RWPE1 (cell line): ENCODE measurements at regions not wholly inside any gene's neighbourhood (a gene's known extent, or its start where the extent isn't known, plus 50 kb on each side); places are given as distances from the start of the nearest gene placed in this dataset.
"Not testable (repeated sequence)": the region's sequence is repeated elsewhere in the genome, so short reads cannot be mapped to it uniquely, and the experiment has no call there.

Experiments used
- CTCF ChIA-PET: fragments of 350-600 bp; sonication (Branson Sonifier 250); formaldehyde crosslinking; extraction: SDS; loops from one replicate; lab custom pipeline; 2021; lab: Yijun Ruan, JAX
- POLR2A ChIA-PET: fragments of 400-600 bp; formaldehyde crosslinking; extraction: SDS; loops from one replicate; lab custom pipeline; 2020; ENCODE audit warnings: antibody characterized with exemption; ENCODE audit not compliant: low non-redundant PET; lab: Yijun Ruan, JAX
- DNase-seq: peaks from one replicate; pipeline ENCODE4 v3.0.0; 2012; ENCODE audit warnings: low spot score
- H3K27ac ChIP-seq: fragments of 450-650 bp; 2 replicates; pipeline ENCODE4 v1.5.1; 2017

DNA sequence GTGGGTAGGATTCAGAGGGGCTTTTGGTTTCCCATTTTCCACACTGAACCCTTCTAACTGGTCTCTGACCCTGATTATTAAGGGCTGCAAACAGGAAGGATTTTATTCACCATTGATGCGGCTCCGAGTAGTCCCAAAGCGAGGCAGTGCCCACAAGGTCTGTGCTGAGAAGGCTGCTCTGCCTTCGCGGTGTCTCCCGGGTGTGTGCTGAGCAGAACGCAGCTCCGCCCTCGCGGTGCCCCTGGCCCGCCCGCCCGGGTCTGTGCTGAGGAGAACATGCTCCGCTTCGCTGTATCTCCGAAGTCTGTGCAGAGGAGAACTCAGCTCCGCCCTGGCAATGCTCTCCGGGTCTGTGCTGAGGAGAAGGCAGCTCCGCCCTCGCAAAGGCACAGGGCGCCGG is 530.7 kb downstream of the FOXD4L4 start:
- POLR2A ChIA-PET, DNase-seq, H3K27ac ChIP-seq, CTCF ChIA-PET: not testable (repeated sequence)

DNA sequence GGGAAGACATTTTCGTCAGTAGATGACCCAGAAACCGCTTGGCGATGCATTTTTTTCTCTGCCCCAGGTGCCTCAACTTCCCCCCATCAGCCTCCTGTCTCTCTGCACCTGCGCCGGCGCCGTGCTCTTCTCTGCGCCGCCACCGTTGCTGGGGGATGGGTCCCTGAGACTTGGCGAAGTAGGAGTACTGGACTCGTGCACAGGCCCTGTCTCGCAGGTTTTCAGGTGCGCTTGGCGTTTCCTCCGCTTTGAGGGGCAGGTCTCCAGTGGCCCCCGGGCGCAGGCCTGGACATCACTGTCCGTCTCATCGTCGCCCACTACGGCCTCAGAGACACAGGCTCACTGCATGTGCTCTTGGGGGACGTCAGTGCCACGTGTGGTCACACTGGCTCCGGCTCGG is 532.1 kb downstream of the FOXD4L4 start:
- POLR2A ChIA-PET, CTCF ChIA-PET, H3K27ac ChIP-seq, DNase-seq: not testable (repeated sequence)

DNA sequence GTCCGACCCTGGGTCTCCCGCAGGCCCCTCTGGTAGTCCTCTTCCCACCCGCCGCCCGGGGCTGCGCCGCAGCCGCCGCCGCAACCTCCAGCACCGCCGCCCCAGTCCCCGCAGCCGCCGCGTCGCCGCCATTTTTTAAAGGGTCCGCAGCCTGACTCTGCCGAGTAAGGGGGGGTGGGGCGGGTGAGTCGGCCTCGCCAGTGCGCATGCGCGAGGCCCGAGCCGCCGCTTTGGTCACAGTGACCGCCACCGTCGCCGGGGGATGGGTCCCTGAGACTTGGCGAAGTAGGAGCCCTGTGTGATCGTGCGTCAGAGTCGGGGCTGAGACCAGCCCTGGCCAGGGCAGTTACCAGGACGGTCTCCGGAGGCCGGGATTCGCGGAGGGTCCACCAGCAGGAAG is 532.8 kb downstream of the FOXD4L4 start:
- H3K27ac ChIP-seq, result peak overlapping the region; percentile 69
- CTCF ChIA-PET, DNase-seq, POLR2A ChIA-PET: not testable (repeated sequence)

DNA sequence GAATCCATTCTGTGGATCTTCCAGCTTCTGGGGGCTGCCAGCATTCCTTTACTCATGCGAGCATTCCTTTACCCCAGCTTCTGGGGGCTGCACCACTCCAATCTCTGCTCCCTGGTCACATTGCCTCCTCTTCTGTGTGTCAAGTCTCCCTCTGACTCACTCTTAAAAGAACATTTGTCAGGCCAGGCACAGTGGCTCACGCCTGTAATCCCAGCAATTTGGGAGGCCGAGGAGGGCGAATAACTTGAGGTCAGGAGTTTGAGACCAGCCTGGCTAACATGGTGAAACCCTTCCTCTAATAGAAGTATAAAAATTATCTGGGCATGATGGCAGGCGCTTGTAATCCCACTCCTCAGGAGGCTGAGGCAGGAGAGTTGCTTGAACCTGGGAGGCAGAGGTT is 541.9 kb downstream of the FOXD4L4 start:
- DNase-seq, H3K27ac ChIP-seq, POLR2A ChIA-PET, CTCF ChIA-PET: not testable (repeated sequence)
